ENCODE measurements at regions not wholly inside any gene's neighbourhood (a gene's known extent, or its start where the extent isn't known, plus 50 kb on each side); places are given as distances from the start of the nearest gene placed in this dataset.

- no peaks in the 10 kb centered on the region for H3K27me3 ChIP-seq
- TF ChIP-seq CTCF (IDR thresholded peaks at IDR 0.05): no peak
- TF ChIP-seq POLR2AphosphoS5 (IDR thresholded peaks at IDR 0.05; ENCODE audit: insufficient read depth in 1 of 2, low read depth in 1 of 2): no peak
- no peak for TF ChIP-seq POLR2A (IDR thresholded peaks at IDR 0.05)
- no peak overlapping the region for H3K4me3 ChIP-seq
- no peak overlapping the region for H3K27ac ChIP-seq
- no peaks in the 10 kb centered on the region for H3K4me1 ChIP-seq
- DNase-seq (ENCODE audit: extremely low spot score in 2 of 2): no peak
- intact Hi-C loops (cut with DNase I): no loop called here
- H3K36me3 ChIP-seq: no peaks in the 10 kb centered on the region
- no peaks in the 10 kb centered on the region for H3K9me3 ChIP-seq
Measured at GRCh38 chr3:72047221-72047871, 262.4 kb upstream of the PROK2 start.

GRCh38 chr3:72044231-72044855, 259.4 kb upstream of the PROK2 start:
- intact Hi-C loops (cut with DNase I): no loop called here
- no peak for DNase-seq (ENCODE audit: extremely low spot score in 2 of 2)

GRCh38 chr3:72043204-72044133, 258.5 kb upstream of the PROK2 start:
- Histone ChIP-seq H3K27me3 (no peaks in the 10 kb centered on the region), H3K36me3 (no peaks in the 10 kb centered on the region), H3K4me3 (no peak overlapping the region), H3K4me1 (no peaks in the 10 kb centered on the region), H3K9me3 (no peaks in the 10 kb centered on the region), H3K27ac (no peak overlapping the region)
- TF ChIP-seq POLR2AphosphoS5 (IDR thresholded peaks at IDR 0.05; ENCODE audit: insufficient read depth in 1 of 2, low read depth in 1 of 2) (no peak), POLR2A (IDR thresholded peaks at IDR 0.05) (no peak), CTCF (IDR thresholded peaks at IDR 0.05) (no peak)
- no peak for DNase-seq (ENCODE audit: extremely low spot score in 2 of 2)
- intact Hi-C loops (cut with DNase I): no loop called here

More at GRCh38 chr3:72044231-72044855, 259.4 kb upstream of the PROK2 start:
- Histone ChIP-seq H3K9me3 (no peaks in the 10 kb centered on the region), H3K27me3 (no peaks in the 10 kb centered on the region), H3K4me1 (no peaks in the 10 kb centered on the region), H3K27ac (no peak overlapping the region), H3K4me3 (no peak overlapping the region), H3K36me3 (no peaks in the 10 kb centered on the region)
- TF ChIP-seq POLR2A (IDR thresholded peaks at IDR 0.05) (no peak), POLR2AphosphoS5 (IDR thresholded peaks at IDR 0.05; ENCODE audit: insufficient read depth in 1 of 2, low read depth in 1 of 2) (no peak), CTCF (IDR thresholded peaks at IDR 0.05) (no peak)

GRCh38 chr3:72042397-72043203, 257.7 kb upstream of the PROK2 start:
- H3K27me3 ChIP-seq: no peaks in the 10 kb centered on the region
- no peaks in the 10 kb centered on the region for H3K4me1 ChIP-seq
- H3K4me3 ChIP-seq: no peak overlapping the region
- H3K36me3 ChIP-seq: no peaks in the 10 kb centered on the region
- no peak for DNase-seq (ENCODE audit: extremely low spot score in 2 of 2)
- intact Hi-C loops (cut with DNase I): no loop called here
- H3K9me3 ChIP-seq: no peaks in the 10 kb centered on the region
- TF ChIP-seq POLR2AphosphoS5 (IDR thresholded peaks at IDR 0.05; ENCODE audit: insufficient read depth in 1 of 2, low read depth in 1 of 2): no peak
- no peak for TF ChIP-seq POLR2A (IDR thresholded peaks at IDR 0.05)
- TF ChIP-seq CTCF (IDR thresholded peaks at IDR 0.05): no peak
- H3K27ac ChIP-seq: no peak overlapping the region

Measured in vagina (tissue), 2 donors.